Neural progenitor cell (in vitro differentiated cells): ENCODE measurements at regions not wholly inside any gene's neighbourhood (a gene's known extent, or its start where the extent isn't known, plus 50 kb on each side); places are given as distances from the start of the nearest gene placed in this dataset.
A peak's percentile ranks its signal among the peaks of the same experiment; 100 is the strongest.

Source experiments
- DNase-seq: peaks from one replicate; pipeline ENCODE4 v3.0.0-alpha.2; 2016; ENCODE audit warnings: low spot score
- H2AFZ ChIP-seq: fragments of 200-600 bp; sonication (generic); replicated peaks from 2 replicates; pipeline ENCODE4 v1.6.1; 2016; ENCODE audit warnings: antibody characterized with exemption
- H3F3A ChIP-seq: fragments of 200-600 bp; sonication (generic); 2 replicates; pipeline ENCODE4 v1.6.1; 2016; ENCODE audit warnings: antibody characterized with exemption, low read depth
- H3K27ac ChIP-seq: fragments of 200-600 bp; sonication (generic); 2 replicates; pipeline ENCODE4 v1.5.1; 2016; ENCODE audit warnings: mild to moderate bottlenecking
- H3K27me3 ChIP-seq: fragments of 200-600 bp; sonication (generic); 2 replicates; pipeline ENCODE4 v1.6.1; 2016; ENCODE audit warnings: mild to moderate bottlenecking, moderate library complexity
- H3K36me3 ChIP-seq: fragments of 200-600 bp; sonication (generic); 2 replicates; pipeline ENCODE4 v1.5.1; 2016
- H3K4me1 ChIP-seq: fragments of 200-600 bp; sonication (generic); 2 replicates; pipeline ENCODE4 v1.6.1; 2016; ENCODE audit warnings: mixed run types
- H3K4me2 ChIP-seq: fragments of 200-600 bp; sonication (generic); 2 replicates; pipeline ENCODE4 v1.6.1; 2016
- H3K4me3 ChIP-seq: fragments of 200-600 bp; sonication (generic); 2 replicates; pipeline ENCODE4 v1.5.1; 2016
- H3K79me2 ChIP-seq: fragments of 200-600 bp; sonication (generic); 2 replicates; pipeline ENCODE4 v1.6.1; 2016; ENCODE audit warnings: low read depth
- H3K9ac ChIP-seq: fragments of 200-600 bp; sonication (generic); 2 replicates; pipeline ENCODE4 v1.6.1; 2016
- H3K9me3 ChIP-seq: fragments of 200-600 bp; sonication (generic); 2 replicates; pipeline ENCODE4 v1.5.1; 2016; ENCODE audit warnings: low read depth
- H4K20me1 ChIP-seq: fragments of 200-600 bp; sonication (generic); 2 replicates; pipeline ENCODE4 v1.6.1; 2016; ENCODE audit warnings: low read depth
- H3K27ac Mint-ChIP-seq: 3 replicates; pipeline ENCODE4 v1.8.0; 2021; ENCODE audit warnings: mixed read lengths
- H3K27me3 Mint-ChIP-seq: 2 replicates; pipeline ENCODE4 v1.8.0; 2022; ENCODE audit warnings: low read depth, mild to moderate bottlenecking, inconsistent platforms, moderate library complexity, mixed read lengths; ENCODE audit not compliant: insufficient read depth
- H3K36me3 Mint-ChIP-seq: 3 replicates; pipeline ENCODE4 v1.8.0; 2021; ENCODE audit warnings: mixed read lengths
- H3K4me1 Mint-ChIP-seq: 3 replicates; pipeline ENCODE4 v1.8.0; 2021; ENCODE audit warnings: mixed read lengths
- H3K4me3 Mint-ChIP-seq: 3 replicates; pipeline ENCODE4 v1.8.0; 2021; ENCODE audit warnings: mild to moderate bottlenecking, moderate library complexity, mixed read lengths
- H3K9me3 Mint-ChIP-seq: 3 replicates; pipeline ENCODE4 v1.8.0; 2020; ENCODE audit warnings: mixed read lengths
- EZH2 ChIP-seq: fragments of 200-600 bp; sonication (generic); IDR thresholded peaks from 2 replicates; pipeline ENCODE4 v1.6.1; 2017; ENCODE audit warnings: antibody characterized with exemption, mild to moderate bottlenecking, moderate library complexity
- EZH2phosphoT487 ChIP-seq: fragments of 200-600 bp; sonication (generic); IDR thresholded peaks from 2 replicates; pipeline ENCODE4 v1.6.1; 2017; ENCODE audit warnings: antibody characterized with exemption
- TF ChIP-seq, protein P1 (sequence below): fragments of 200-600 bp; sonication (generic); IDR thresholded peaks from 2 replicates; pipeline ENCODE4 v1.5.1; 2017; ENCODE audit warnings: antibody characterized with exemption, mild to moderate bottlenecking

GRCh38 chr18:7332452-7332851 is 101.6 kb downstream of the LRRC30 start:
- Histone ChIP-seq H4K20me1 (no peaks in the 10 kb centered on the region), H3K4me1 (peaks cover 10% of the 10 kb centered on the region), H3K79me2 (no peaks in the 10 kb centered on the region), H3K27ac (no peak overlapping the region), H3K4me2 (no peak overlapping the region), H3K36me3 (no peaks in the 10 kb centered on the region), H3K27me3 (no peaks in the 10 kb centered on the region), H3F3A (no peaks in the 10 kb centered on the region), H2AFZ (no peak overlapping the region), H3K4me3 (no peak overlapping the region), H3K9ac (no peak overlapping the region), H3K9me3 (no peaks in the 10 kb centered on the region)
- Mint-ChIP-seq H3K36me3 (no peaks in the 10 kb centered on the region), H3K27me3 (peaks cover 6% of the 10 kb centered on the region), H3K4me3 (no peak overlapping the region), H3K4me1 (peaks cover 17% of the 10 kb centered on the region), H3K9me3 (no peaks in the 10 kb centered on the region), H3K27ac (no peak overlapping the region)
- no peak for TF ChIP-seq EZH2phosphoT487
- no peak for TF ChIP-seq EZH2
- TF ChIP-seq, protein P1, sequence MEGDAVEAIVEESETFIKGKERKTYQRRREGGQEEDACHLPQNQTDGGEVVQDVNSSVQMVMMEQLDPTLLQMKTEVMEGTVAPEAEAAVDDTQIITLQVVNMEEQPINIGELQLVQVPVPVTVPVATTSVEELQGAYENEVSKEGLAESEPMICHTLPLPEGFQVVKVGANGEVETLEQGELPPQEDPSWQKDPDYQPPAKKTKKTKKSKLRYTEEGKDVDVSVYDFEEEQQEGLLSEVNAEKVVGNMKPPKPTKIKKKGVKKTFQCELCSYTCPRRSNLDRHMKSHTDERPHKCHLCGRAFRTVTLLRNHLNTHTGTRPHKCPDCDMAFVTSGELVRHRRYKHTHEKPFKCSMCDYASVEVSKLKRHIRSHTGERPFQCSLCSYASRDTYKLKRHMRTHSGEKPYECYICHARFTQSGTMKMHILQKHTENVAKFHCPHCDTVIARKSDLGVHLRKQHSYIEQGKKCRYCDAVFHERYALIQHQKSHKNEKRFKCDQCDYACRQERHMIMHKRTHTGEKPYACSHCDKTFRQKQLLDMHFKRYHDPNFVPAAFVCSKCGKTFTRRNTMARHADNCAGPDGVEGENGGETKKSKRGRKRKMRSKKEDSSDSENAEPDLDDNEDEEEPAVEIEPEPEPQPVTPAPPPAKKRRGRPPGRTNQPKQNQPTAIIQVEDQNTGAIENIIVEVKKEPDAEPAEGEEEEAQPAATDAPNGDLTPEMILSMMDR: no peak
- no peak for DNase-seq

- peaks cover 14% of the 10 kb centered on the region for H3K4me1 Mint-ChIP-seq
- Histone ChIP-seq H2AFZ (no peak overlapping the region), H3F3A (no peaks in the 10 kb centered on the region), H3K79me2 (no peaks in the 10 kb centered on the region), H4K20me1 (no peaks in the 10 kb centered on the region), H3K4me1 (peaks cover 10% of the 10 kb centered on the region), H3K9ac (no peak overlapping the region), H3K36me3 (no peaks in the 10 kb centered on the region), H3K27ac (no peak overlapping the region), H3K4me2 (no peak overlapping the region), H3K4me3 (no peak overlapping the region), H3K27me3 (no peaks in the 10 kb centered on the region), H3K9me3 (no peaks in the 10 kb centered on the region)
- H3K27me3 Mint-ChIP-seq: peaks cover 9% of the 10 kb centered on the region
- H3K27ac Mint-ChIP-seq: no peak overlapping the region
- no peaks in the 10 kb centered on the region for H3K9me3 Mint-ChIP-seq
- no peak for DNase-seq
- TF ChIP-seq, protein P1: no peak
- TF ChIP-seq EZH2phosphoT487 (no peak), EZH2 (no peak)
- H3K4me3 Mint-ChIP-seq: no peak overlapping the region
- no peaks in the 10 kb centered on the region for H3K36me3 Mint-ChIP-seq
Observed at GRCh38 chr18:7333025-7333562, 102.2 kb downstream of the LRRC30 start.

DNA sequence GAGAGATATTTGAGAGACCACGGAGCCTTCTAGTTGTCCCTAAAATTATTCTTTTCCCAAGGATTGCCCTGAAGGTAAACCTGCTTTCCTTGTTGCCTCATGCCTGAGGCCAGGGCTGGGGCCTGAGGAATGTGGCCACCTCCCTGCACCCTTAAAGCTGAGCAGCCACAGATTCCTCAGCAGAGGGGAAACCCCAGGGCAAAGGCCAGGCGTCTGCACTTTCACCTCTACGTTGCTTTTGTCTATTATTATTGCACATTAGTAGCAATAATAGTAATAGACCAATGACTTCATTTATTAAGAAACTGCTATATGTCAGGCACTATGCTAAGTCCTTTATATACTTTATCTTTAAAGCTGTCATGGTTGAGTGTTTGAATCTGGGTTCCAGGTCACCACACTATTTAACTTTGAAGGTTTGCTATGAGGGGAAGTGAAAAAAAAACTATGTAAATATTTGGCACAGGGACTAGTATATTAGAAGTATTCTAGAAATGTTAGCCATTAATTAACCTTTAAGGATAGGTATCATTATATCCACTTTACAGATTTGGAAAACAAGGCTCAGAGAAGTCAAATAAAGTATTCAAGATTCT is 104.2 kb downstream of the LRRC30 start:
- Mint-ChIP-seq H3K36me3 (no peaks in the 10 kb centered on the region), H3K27me3 (peaks cover 11% of the 10 kb centered on the region), H3K4me3 (no peak overlapping the region), H3K4me1 (peaks cover 3% of the 10 kb centered on the region), H3K9me3 (no peaks in the 10 kb centered on the region), H3K27ac (no peak overlapping the region)
- Histone ChIP-seq H3K9me3 (no peaks in the 10 kb centered on the region), H4K20me1 (no peaks in the 10 kb centered on the region), H3K4me3 (no peak overlapping the region), H3K27ac (no peak overlapping the region), H3F3A (no peaks in the 10 kb centered on the region), H3K4me1 (no peaks in the 10 kb centered on the region), H2AFZ (peak overlapping the region; percentile 31), H3K4me2 (no peak overlapping the region), H3K36me3 (no peaks in the 10 kb centered on the region), H3K27me3 (no peaks in the 10 kb centered on the region), H3K79me2 (no peaks in the 10 kb centered on the region), H3K9ac (no peak overlapping the region)
- DNase-seq: no peak
- TF ChIP-seq, protein P1: no peak
- TF ChIP-seq EZH2: no peak
